ENCODE measurements at regions not wholly inside any gene's neighbourhood (a gene's known extent, or its start where the extent isn't known, plus 50 kb on each side); places are given as distances from the start of the nearest gene placed in this dataset.
"Not testable (repeated sequence)": the region's sequence is repeated elsewhere in the genome, so short reads cannot be mapped to it uniquely, and the experiment has no call there.

DNA sequence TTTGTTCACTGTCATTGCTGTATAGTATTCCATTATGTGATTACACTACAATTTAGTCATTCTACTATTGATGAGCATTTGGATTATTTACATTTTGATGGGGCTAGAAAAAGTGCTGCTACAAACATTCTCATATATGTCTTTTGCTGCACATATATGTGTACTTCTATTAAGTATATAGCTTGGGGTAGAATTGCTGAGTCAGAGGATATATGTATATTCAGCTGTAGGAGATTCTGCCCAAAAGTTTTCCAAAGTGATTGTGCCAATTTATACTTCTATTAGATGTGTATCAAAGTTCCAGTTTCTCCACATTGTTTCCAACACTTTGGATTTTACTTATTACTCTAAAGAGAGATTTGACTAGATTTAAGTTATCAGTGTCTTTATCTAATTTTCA, 101.7 kb upstream of the UGP2 start:
- DNase-seq (ENCODE audit: low read depth): no peak

DNA sequence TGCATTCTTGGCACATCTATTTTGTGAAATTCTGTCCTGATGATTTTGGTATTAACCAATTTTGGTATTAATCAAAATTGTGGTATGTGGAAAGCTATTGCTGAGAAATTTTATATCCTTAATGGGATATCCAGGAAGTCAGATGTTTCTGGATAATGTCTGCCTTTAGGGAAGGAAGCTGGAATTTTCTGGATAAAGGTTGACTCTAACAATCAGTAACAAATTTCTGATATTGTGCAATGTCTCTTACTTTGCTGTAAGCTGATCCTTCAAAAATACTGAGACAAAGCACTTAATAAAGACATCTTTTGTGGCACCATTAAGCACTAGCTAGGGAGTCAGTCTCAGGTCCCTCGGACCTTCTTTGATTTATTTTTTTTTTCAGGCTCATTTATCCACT, 100.8 kb upstream of the UGP2 start:
- DNase-seq (ENCODE audit: low read depth): no peak

DNA sequence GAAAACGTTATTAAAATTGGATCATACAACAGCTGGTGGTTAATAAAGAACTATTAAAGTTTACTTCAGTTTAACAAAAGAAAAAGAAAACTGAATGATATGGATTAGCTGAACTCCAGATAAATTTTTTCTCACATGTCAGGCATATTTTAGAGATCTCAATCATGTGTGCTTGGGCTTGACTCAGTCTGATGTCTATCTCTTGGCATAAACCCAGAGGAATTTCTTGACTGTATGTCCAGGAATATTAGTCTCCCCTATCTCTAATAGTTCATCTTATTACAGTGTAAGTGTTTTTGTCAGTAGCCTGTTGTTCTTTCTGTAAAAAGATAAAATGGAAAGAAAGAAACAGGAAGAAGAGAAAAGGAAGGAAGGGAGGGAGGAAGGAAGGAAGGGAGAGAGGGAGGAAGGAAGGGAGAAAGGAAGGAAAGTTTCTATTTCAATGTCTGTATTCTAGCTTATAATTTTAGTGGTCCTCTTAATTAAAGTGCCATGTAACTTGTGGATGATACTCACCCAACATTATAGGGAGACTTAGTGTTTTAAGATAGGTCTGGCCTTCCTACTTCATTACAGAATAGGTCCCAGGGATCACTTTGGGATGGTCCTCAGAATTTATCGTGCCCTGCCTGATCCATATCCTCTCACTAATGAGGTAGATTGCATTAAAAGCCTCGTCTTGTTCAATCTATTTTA, 99.7 kb upstream of the UGP2 start:
- DNase-seq (ENCODE audit: low read depth): no peak

DNA sequence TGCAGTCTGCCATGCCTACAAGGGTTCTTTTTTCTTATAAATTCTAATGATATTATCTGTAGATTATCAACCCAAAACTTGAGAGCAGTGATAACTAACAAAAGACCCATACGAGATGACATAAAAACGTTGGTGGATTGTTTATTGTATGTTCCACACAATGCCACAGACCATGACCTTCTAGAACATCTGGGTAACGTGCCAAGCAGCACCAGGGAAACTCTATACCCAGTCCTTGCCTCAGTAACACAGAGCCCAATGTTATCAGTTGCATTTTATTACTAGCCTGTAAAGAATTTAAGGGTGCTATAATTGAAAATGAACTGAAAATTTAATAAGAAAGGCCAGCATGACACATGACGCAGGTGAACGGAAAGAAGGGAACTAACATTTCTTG, 99.1 kb upstream of the UGP2 start:
- no peak for DNase-seq (ENCODE audit: low read depth)

DNA sequence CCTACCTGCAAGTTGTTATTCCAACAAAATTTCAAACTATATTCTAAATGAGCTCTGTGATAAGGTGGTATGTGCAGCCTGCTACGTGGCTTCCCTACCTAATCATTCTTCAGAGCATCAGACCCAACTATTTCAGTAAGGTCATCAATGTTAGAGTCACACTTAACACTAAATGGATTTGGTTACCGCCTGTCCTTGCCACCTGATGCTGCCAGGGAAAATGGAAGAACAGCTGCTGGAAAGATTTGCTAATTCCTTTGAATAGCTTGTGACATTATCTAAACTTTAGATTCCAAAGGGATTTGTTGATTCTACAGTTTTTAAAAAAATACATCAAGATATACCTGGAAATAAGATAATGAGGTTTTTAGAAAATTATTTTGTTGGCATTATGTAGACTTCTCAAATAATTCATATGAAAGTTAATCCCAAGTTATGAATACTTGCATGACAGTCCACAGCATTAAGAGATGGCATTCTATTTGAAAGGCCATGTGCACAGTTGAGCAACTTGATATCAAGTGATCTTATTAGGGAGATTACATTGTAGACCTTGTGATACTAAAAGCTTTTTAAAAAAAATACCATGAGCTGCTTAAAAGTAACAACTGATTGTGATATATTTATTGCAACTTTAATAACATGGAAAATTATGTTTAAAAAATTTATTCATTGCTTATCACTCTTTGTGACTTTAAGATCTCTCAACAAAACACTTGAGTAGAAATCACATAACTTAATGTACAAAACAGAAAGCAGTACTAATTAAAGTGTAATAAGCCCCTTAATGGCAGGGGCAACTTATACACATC, 98.3 kb upstream of the UGP2 start:
- DNase-seq (ENCODE audit: low read depth): no peak

DNA sequence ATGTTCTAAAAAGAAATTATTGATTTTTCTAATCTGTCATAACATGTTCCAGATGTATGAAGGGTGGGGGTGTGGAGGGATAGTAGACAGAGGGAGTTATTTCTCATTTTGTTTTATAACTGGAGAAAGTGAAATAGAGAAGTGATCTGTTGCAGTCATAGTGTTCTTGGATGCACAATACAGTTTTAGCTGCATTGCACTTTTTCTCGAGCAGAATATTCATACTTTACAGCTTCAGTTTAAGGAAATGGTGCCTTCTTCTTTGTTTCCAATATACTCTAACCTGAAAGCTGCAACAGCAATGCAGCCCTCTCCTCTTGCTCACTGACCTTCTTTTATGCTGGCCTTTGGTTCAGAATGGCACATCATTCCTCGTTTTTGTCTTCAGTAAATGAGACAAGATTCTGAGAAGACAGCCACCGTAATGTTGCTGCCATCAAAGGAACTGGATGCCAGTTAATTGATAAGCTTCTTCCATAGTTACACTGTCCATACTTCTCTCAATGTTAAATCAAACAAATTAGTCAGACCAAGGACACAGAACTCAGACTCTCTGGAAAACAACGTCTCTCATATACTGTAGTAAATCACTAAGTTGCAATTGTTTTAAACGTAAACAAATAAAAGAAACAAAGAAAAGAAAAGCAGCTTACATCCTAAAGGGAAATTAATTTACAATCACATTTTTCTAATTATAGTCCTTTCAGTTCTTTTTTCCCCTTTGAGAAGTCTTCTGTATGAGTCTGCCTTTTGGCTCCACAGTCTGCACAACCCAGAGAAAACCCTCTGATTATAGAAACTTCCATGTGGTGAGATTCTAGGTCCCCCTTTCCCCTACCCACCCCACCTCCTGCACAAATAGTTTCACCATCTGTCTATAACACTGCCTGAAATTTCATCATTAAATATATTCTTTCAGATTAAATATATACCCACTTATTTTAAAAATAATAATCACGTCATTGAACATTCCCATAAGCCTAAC, 97.4 kb upstream of the UGP2 start:
- no peak for DNase-seq (ENCODE audit: low read depth)

DNA sequence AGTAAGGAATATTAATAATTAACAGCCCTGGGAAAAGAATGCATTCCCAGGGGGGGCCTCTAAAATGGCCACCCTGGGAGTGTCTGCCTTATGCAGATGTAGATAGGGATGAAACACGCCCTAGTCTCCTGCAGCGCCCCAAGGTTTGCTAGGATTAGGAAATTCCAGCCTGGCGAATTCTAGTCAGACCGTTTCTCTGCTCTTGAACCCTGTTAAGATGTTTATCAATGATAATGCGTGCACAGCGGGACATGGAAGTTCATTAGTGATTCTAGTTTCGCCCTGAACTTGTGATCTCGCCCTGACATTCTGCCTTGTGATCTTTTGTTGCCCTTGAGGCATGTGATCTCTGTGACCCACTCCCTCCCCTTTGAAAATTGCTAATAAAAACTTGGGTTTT, 95.1 kb upstream of the UGP2 start:
- not testable (repeated sequence) for DNase-seq (ENCODE audit: low read depth)

DNA sequence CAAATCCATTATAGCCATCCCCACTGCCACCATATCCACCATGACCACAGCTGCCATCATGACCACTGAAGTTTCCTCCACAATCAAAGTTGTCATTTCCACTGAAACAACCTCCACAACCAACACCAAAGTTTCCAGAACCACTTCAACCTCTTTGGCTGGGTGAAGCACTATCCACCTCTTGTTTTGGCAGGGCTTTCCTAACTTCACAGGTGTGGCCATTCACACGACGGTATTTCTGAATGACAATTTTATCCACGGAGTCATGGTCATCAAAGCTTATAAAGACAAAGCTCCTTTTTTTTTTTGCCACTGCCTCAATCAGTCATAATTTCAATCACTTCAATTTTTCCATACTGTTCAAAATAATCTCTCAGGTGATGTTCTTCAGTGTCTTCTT, 89.8 kb upstream of the UGP2 start:
- DNase-seq (ENCODE audit: low read depth): no peak

DNA sequence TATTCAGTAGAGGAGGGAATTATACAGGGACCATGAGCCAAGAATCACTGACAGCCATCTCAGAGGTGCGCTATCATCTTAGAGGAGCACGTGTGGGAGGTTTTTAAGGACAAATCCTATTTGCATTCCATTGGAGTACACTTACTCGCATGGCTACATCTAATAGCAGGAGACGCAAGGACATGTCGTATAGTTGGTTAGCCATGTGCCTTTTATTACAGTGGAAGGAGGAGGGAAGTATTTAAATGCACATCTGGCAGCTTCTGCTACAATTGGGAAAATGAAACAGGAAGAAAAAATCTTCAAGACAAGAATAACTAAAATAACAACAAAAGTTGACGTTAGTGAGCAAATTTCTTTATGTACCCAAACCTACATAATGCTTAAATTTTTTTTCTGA, 86.5 kb upstream of the UGP2 start:
- DNase-seq (ENCODE audit: low read depth): peak; percentile 36

DNA sequence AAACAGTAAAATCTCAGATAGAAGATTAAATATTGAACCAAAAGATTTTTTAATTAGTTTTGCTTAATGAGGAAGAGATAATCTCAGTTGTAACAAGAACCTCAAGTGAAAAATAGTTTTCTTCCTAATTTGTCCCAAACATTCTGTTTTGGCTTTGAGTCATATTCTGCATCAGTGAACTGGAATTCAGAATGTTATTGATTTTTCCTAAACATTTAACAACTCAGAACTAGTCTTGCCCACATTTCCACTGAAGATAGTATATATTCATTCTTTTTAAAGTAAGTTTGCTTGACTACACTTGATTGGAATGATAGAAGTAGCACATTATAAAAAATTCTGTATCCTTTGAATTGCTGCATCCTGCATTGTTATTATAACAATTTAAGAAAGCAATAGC, 85.7 kb upstream of the UGP2 start:
- peak; percentile 33 for DNase-seq (ENCODE audit: low read depth)

DNA sequence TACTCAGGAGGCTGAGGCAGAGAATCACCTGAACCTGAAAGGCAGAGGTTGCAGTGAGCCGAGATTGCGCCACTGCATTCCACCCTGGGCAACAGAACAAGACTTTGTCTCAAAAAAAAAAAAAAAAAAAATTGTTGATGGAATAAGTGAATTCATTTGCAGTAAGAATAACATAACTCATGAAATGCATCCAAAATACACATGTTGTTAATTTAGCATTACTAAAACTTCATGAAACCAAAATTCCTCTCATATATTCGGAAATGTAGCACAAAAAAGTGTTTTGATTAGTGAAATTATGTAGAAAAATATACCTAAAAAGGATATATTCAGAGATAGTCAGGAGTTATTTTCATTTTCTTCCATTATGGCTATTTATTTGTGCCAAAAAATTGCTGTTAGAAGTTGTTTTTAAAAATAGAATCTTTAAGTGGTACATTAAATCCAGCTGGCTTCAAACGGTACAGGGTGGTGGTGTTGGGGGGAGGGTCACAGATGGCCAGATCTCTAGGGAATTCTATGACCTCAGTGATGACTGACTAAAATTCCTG, 78.2 kb upstream of the UGP2 start:
- DNase-seq (ENCODE audit: low read depth): peak; percentile 83

DNA sequence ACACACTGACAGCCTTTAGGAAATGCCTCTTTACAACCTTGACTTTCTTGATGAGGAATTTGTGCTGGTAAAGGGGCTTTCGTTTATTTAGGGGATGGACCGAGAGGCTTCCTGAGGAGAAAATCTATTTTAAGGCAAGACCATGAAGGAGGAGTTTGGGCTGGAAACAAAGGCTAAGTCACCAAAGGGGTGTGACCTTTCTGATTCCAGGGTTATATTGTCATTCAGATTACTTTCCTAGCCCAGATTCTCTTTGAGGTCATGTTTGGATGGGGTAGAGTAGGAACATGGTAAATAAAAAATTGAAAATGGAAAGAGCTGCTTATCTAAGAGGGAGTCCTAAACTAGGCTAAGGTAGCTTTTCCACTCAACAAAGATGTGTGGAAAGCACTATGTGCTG, 77.1 kb upstream of the UGP2 start:
- DNase-seq (ENCODE audit: low read depth): no peak

DNA sequence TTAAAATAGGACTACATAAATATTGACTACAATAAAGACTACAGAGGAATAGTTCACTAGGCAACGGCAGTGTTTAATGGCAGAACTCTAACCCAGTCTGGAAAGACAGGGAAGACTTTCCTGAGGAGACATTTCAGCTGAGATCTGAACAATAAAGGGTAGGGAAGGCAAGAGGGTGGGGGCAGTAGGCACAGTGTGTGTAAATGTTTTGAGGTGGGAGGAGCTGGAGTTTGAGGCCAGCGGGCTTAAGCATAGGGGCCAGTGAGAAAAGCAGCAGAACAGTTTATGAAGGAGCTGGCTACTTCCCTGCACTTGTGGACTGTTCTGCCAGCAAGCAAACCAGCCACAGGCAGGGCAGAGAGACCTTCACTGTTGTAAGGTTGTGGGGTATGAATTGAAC, 76.6 kb upstream of the UGP2 start:
- no peak for DNase-seq (ENCODE audit: low read depth)

DNA sequence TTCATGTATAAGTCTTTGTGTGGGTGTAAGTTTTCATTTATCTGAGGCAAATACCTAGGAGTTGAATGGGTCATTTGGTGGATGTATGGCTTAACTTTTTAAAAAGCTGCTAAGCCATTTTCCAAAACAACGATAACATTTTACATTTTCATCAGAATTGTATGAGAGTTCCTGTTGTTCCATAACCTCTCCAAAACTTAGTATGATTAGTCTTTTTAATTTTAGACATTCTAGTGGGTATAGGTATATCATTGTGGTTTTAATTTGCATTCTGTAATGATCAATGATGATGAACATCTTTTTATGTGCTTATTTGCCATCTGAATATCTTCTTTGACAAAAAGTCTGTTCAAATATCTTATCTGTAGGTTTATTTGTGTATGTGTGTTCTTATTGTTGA, 74.4 kb upstream of the UGP2 start:
- no peak for DNase-seq (ENCODE audit: low read depth)

DNA sequence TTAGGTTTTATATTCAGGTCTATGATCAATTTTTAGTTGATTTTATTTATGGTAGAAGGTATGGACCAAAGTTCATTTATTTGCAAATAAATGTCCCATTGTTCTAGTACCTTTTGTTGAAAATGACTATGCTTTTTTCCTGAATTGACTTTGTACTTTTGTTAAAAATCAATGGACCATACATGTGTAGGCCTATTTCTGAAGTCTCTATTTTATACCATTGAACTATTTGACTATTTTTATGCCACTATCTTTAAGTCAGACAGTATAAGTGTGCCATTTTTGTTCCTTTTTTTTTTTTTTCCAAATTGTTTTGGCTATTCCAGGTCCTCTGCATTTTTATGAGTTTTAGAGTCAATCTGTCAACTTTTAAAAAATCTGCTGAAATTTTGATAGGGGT, 73.6 kb upstream of the UGP2 start:
- no peak for DNase-seq (ENCODE audit: low read depth)

DNA sequence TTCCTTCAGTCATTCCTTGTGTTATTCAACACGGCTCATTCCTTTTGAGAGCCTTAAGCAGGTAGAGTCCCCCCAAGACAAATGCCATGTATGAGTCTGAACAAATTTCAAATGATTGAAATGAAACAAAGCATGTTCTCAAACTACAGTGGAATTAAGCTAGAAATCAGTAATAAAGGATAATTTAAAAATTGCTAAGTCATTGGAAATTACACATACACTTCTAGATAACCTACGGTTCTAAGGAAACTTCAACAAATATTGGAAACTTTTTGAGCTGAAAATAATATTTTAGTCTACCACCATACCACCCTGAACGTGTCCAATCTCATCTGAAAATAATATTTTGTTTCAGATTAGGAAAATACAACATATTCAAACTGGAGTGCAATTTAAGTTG, 71.8 kb upstream of the UGP2 start:
- DNase-seq (ENCODE audit: low read depth): no peak

DNA sequence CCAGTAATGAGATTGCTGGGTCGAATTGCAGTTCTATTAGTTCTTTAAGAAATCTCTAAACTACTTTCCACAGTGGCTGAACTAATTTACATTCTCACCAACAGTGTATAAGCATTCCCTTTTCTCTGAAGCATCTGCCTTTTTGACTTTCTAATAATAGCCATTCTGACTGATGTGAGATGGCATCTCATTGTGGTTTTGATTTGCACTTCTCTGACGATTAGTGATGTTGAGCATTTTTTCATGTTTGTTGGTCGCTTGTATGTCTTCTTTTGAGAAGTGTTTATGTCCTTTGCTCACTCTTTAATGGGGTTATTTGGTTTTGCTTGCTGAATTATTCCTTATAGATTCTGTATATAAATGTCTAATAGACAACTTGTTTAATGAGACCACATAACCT, 69.6 kb upstream of the UGP2 start:
- no peak for DNase-seq (ENCODE audit: low read depth)

DNA sequence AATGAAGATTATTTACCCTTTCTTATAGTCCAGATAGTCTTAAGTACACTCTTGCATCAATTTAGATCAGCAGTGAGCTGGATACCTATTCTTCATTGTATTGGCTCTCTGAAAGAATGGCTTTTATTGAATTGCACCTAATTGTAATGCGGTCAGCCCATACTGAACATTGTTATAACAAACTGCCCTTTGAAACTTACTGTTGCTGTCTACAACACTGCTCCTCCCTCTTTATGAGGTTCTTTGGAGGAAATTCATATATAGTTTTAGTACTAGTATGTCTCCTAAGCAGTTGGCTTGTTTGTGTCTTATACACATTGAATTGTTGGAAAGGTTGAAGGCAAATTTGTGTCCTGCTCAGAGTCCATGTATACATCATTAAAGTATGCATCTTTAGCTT, 66.5 kb upstream of the UGP2 start:
- DNase-seq (ENCODE audit: low read depth): no peak

DNA sequence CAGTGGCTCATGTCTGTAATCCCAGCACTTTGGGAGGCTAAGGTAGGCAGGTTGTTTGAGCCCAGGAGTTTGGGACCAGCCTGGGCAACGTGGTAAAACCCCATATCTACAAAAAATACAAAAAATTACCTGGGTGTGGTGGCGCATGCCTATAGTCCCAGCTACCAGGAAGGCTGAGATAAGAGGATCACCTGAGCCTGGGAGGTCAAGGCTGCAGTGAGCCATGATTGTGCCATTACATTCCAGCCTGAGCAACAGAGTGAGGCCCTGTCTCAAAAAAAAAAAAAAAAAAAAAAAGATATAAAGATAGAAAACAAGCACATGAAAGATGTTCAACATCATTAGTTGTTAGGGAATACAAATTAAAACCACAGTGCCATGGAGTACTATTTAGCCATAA, 65.3 kb upstream of the UGP2 start:
- DNase-seq (ENCODE audit: low read depth): no peak

DNA sequence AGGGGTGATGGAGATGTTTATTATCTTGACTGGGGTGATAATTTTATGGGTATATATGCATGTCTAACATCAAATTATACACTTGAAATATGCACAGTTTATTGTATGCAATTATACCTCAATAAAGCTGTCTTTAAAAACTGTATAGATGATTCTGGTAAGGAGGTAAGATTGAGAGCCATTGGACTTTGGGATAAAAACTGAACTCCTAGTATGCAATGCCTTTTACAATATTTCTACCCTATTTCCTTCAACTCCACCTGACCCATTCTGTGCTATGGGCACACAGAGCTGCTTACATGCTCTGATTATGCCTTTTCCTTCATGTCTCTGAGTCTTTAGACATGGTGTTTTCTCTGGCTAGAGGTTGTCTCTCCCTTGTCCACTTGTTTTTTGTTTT, 63.9 kb upstream of the UGP2 start:
- DNase-seq (ENCODE audit: low read depth): no peak

DNA sequence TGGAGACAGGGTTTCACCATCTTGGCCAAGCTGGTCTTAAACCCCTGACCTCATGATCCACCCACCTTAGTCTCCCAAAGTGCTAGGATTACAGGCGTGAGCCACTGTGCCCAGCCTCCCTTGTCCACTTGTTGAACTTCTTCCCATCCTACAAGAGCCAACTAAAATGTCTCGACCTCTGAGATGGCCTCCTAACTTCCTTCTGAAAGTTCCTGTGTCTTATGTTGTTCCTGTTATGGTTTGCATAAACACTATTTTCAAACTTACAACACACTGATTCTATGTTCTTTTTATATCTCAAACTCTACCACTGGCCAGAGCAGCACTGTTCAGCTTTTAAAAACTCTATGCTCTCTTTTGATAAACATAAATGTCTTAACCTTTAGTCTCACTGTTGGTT, 63.3 kb upstream of the UGP2 start:
- DNase-seq (ENCODE audit: low read depth): no peak

DNA sequence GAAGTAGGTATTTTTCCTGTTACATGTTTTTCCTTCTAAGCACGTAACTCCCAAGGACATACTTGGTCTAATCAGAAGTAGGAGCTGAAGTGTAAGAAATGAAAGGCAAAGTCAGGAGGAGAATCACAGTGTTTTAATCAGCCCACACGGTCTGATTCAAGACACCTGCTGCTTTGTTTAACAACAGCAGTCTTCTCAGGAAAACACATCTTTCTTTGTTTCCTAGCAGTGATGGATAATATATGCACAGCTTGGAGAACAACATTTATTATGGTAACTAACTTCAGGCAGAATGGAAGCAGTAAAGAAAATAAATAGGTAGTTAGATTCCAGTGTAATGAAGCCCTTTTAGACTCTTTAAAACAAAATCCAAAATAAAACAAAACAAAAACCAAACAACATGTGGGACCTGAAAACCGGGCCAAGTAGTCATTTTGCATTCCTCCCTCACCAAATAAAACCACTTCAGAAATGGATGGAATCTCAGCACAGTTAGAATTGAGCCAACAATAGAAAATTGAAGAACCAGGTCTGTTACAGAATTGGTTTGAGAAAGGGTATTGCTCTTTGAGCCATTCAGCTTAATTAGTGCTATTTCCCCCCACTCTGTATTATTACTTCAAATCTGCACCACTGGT, 61.1 kb upstream of the UGP2 start:
- no peak for DNase-seq (ENCODE audit: low read depth)
